Neural cell (in vitro differentiated cells): ENCODE measurements at regions not wholly inside any gene's neighbourhood (a gene's known extent, or its start where the extent isn't known, plus 50 kb on each side); places are given as distances from the start of the nearest gene placed in this dataset.

Experiments
- H2AFZ ChIP-seq: fragments of 200-600, 300-800 bp; sonication (generic), shearing (Covaris generic); 2 replicates; pipeline ENCODE4 v1.6.0; 2014; ENCODE audit warnings: low read depth, mild to moderate bottlenecking, antibody characterized with exemption, low read length, moderate library complexity
- H3F3A ChIP-seq: fragments of 200-600 bp; shearing (Covaris generic); 2 replicates; pipeline ENCODE4 v1.6.1; 2016; ENCODE audit warnings: mild to moderate bottlenecking, moderate library complexity, mixed read lengths, antibody characterized with exemption, low read length; ENCODE audit not compliant: insufficient read depth, poor library complexity, severe bottlenecking
- H3K27ac ChIP-seq: fragments of 200-600, 300-800 bp; sonication (generic), shearing (Covaris generic); 2 replicates; pipeline ENCODE4 v1.5.1; 2014; ENCODE audit warnings: mild to moderate bottlenecking, low read length, moderate library complexity
- H3K27me3 ChIP-seq: fragments of 300-800, 200-600 bp; sonication (generic), shearing (Covaris generic); 2 replicates; pipeline ENCODE4 v1.6.0; 2014; ENCODE audit warnings: mild to moderate bottlenecking, low read depth, low read length, moderate library complexity; ENCODE audit not compliant: insufficient read depth
- H3K36me3 ChIP-seq: fragments of 300-800, 200-600 bp; sonication (generic), shearing (Covaris generic); 2 replicates; pipeline ENCODE4 v1.5.1; 2014; ENCODE audit warnings: mild to moderate bottlenecking, antibody characterized with exemption, low read length, moderate library complexity; ENCODE audit not compliant: insufficient read depth
- H3K4me2 ChIP-seq: fragments of 300-800, 200-600 bp; sonication (generic), shearing (Covaris generic); 2 replicates; pipeline ENCODE4 v1.6.0; 2014; ENCODE audit warnings: mild to moderate bottlenecking, low read length
- H3K4me3 ChIP-seq: fragments of 300-800, 200-600 bp; sonication (generic), shearing (Covaris generic); 2 replicates; pipeline ENCODE4 v1.5.1; 2014; ENCODE audit warnings: mild to moderate bottlenecking, low read length, moderate library complexity
- H3K79me2 ChIP-seq: fragments of 200-600 bp; shearing (Covaris generic); replicated peaks from 2 replicates; pipeline ENCODE4 v1.6.0; 2014; ENCODE audit warnings: mild to moderate bottlenecking, low read length, moderate library complexity; ENCODE audit not compliant: insufficient read depth
- H3K9ac ChIP-seq: fragments of 300-800, 200-600 bp; sonication (generic), shearing (Covaris generic); 2 replicates; pipeline ENCODE4 v1.6.1; 2016; ENCODE audit warnings: mild to moderate bottlenecking, low read length, mixed read lengths
- H3K9me2 ChIP-seq: fragments of 200-600 bp; shearing (Covaris generic); 2 replicates; pipeline ENCODE4 v1.6.1; 2016; ENCODE audit warnings: mild to moderate bottlenecking, low read length, mixed read lengths; ENCODE audit not compliant: insufficient read depth
- H3K9me3 ChIP-seq: fragments of 200-600, 300-800 bp; sonication (generic), shearing (Covaris generic); 2 replicates; pipeline ENCODE4 v1.6.1; 2016; ENCODE audit warnings: mild to moderate bottlenecking, mixed run types, low read length, moderate library complexity, mixed read lengths
- H4K20me1 ChIP-seq: fragments of 200-600 bp; shearing (Covaris generic); 2 replicates; pipeline ENCODE4 v1.6.1; 2016; ENCODE audit warnings: mild to moderate bottlenecking, mixed run types; ENCODE audit not compliant: insufficient read depth
- EP300 ChIP-seq: fragments of 450-650 bp; conservative IDR thresholded peaks from 2 replicates; pipeline ENCODE4 v1.6.1; 2014; ENCODE audit warnings: antibody characterized with exemption, mild to moderate bottlenecking, moderate library complexity; ENCODE audit not compliant: poor library complexity, severe bottlenecking
- EZH2 ChIP-seq: fragments of 200-600, 300-800 bp; shearing (Covaris generic), sonication (generic); IDR thresholded peaks from 2 replicates; pipeline ENCODE4 v1.6.1; 2014; ENCODE audit warnings: antibody characterized with exemption, low read length, borderline replicate concordance, mild to moderate bottlenecking; ENCODE audit not compliant: insufficient read depth, poor library complexity, severe bottlenecking
- MXI1 ChIP-seq: fragments of 450-650 bp; conservative IDR thresholded peaks from 2 replicates; pipeline ENCODE4 v1.6.1; 2014; ENCODE audit warnings: antibody characterized with exemption, mild to moderate bottlenecking; ENCODE audit not compliant: poor library complexity, severe bottlenecking
- POLR2AphosphoS5 ChIP-seq: IDR thresholded peaks from 2 replicates; pipeline ENCODE4 v1.6.1; 2012
- RAD21 ChIP-seq: fragments of 450-650 bp; conservative IDR thresholded peaks from 2 replicates; pipeline ENCODE4 v1.6.1; 2014; ENCODE audit warnings: antibody characterized with exemption, mild to moderate bottlenecking, moderate library complexity
- SMC3 ChIP-seq: fragments of 450-650 bp; conservative IDR thresholded peaks from 2 replicates; pipeline ENCODE4 v1.6.1; 2014; ENCODE audit warnings: antibody characterized with exemption, mild to moderate bottlenecking, moderate library complexity; ENCODE audit not compliant: poor library complexity
- TAF1 ChIP-seq: IDR thresholded peaks from 2 replicates; pipeline ENCODE4 v1.6.1; 2012; ENCODE audit warnings: low read depth
- TF ChIP-seq, protein P1 (sequence below): IDR thresholded peaks from 2 replicates; pipeline ENCODE4 v1.6.1; 2012; ENCODE audit warnings: borderline replicate concordance
- TF ChIP-seq, protein P2 (sequence below): fragments of 450-650 bp; IDR thresholded peaks from 2 replicates; pipeline ENCODE4 v1.5.1; 2014; ENCODE audit warnings: antibody characterized with exemption, mild to moderate bottlenecking, moderate library complexity; ENCODE audit not compliant: poor library complexity, severe bottlenecking

DNA sequence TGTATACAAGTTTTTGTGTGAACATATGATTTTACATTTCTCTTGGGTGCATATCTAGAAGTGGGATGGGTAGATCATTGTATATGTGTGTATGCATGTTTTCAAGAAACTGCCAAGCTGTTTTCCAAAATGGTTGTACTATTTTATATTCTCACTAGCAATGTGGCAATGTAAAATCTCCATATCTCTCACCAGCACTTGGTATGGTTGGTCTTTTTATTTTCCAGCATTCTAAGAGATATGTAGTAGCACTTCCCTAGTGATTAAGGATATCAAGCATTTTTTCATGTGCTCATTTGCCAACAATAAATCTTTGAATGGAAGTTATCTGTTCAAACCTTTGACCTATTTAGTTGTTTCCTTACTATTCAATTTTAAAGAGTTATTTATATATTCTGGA, 310.7 kb downstream of the ZNF326 start:
- H3K4me3 ChIP-seq = no peak overlapping the region

DNA sequence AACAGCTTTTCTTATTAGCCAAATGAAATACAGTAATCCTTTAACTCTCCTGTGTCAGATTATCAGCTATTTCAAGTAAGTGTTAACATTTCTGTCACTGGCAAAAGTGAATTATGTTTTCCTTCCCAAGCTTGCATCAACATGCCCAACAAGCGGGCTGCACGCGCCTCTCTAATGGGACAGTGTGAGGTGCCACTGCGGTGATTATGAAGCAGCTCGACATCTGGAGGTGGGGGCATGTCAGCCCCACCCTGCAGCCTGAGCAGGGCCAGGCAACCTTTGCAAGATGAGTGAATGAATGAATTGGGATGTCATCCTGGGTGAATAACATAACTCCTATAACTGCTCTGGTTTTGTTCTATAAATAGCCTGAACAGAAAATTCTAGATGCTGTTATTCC, 301.4 kb downstream of the ZNF326 start:
- Histone ChIP-seq H3K9me3 (no peaks in the 10 kb centered on the region), H3K9me2 (no peaks in the 10 kb centered on the region), H3F3A (no peaks in the 10 kb centered on the region), H3K27me3 (no peaks in the 10 kb centered on the region), H3K4me2 (no peak overlapping the region), H3K79me2 (no peaks in the 10 kb centered on the region), H3K4me3 (no peak overlapping the region), H4K20me1 (no peaks in the 10 kb centered on the region), H3K36me3 (no peaks in the 10 kb centered on the region), H3K27ac (no peak overlapping the region), H3K9ac (no peak overlapping the region), H2AFZ (no peak overlapping the region)
- TF ChIP-seq RAD21 (no peak), MXI1 (no peak), POLR2AphosphoS5 (no peak), EP300 (no peak), EZH2 (no peak), SMC3 (no peak), TAF1 (no peak)
- TF ChIP-seq, protein P1, sequence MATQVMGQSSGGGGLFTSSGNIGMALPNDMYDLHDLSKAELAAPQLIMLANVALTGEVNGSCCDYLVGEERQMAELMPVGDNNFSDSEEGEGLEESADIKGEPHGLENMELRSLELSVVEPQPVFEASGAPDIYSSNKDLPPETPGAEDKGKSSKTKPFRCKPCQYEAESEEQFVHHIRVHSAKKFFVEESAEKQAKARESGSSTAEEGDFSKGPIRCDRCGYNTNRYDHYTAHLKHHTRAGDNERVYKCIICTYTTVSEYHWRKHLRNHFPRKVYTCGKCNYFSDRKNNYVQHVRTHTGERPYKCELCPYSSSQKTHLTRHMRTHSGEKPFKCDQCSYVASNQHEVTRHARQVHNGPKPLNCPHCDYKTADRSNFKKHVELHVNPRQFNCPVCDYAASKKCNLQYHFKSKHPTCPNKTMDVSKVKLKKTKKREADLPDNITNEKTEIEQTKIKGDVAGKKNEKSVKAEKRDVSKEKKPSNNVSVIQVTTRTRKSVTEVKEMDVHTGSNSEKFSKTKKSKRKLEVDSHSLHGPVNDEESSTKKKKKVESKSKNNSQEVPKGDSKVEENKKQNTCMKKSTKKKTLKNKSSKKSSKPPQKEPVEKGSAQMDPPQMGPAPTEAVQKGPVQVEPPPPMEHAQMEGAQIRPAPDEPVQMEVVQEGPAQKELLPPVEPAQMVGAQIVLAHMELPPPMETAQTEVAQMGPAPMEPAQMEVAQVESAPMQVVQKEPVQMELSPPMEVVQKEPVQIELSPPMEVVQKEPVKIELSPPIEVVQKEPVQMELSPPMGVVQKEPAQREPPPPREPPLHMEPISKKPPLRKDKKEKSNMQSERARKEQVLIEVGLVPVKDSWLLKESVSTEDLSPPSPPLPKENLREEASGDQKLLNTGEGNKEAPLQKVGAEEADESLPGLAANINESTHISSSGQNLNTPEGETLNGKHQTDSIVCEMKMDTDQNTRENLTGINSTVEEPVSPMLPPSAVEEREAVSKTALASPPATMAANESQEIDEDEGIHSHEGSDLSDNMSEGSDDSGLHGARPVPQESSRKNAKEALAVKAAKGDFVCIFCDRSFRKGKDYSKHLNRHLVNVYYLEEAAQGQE = no peak
- TF ChIP-seq, protein P2, sequence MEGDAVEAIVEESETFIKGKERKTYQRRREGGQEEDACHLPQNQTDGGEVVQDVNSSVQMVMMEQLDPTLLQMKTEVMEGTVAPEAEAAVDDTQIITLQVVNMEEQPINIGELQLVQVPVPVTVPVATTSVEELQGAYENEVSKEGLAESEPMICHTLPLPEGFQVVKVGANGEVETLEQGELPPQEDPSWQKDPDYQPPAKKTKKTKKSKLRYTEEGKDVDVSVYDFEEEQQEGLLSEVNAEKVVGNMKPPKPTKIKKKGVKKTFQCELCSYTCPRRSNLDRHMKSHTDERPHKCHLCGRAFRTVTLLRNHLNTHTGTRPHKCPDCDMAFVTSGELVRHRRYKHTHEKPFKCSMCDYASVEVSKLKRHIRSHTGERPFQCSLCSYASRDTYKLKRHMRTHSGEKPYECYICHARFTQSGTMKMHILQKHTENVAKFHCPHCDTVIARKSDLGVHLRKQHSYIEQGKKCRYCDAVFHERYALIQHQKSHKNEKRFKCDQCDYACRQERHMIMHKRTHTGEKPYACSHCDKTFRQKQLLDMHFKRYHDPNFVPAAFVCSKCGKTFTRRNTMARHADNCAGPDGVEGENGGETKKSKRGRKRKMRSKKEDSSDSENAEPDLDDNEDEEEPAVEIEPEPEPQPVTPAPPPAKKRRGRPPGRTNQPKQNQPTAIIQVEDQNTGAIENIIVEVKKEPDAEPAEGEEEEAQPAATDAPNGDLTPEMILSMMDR = no peak

More for the DNA sequence above, 310.7 kb downstream of the ZNF326 start:
- H2AFZ ChIP-seq = no peak overlapping the region
- no peak for TF ChIP-seq RAD21
- no peak for TF ChIP-seq POLR2AphosphoS5
- TF ChIP-seq EZH2 = no peak
- TF ChIP-seq MXI1 = no peak
- TF ChIP-seq, protein P2 = no peak
- TF ChIP-seq EP300 = no peak
- TF ChIP-seq, protein P1 = no peak
- no peak for TF ChIP-seq SMC3
- no peak for TF ChIP-seq TAF1
- no peaks in the 10 kb centered on the region for H3K9me3 ChIP-seq
- no peak overlapping the region for H3K9ac ChIP-seq
- H3K79me2 ChIP-seq = no peaks in the 10 kb centered on the region
- H3F3A ChIP-seq = no peaks in the 10 kb centered on the region
- no peak overlapping the region for H3K27ac ChIP-seq
- H3K9me2 ChIP-seq = no peaks in the 10 kb centered on the region
- H3K27me3 ChIP-seq = no peaks in the 10 kb centered on the region
- no peak overlapping the region for H3K4me2 ChIP-seq
- no peaks in the 10 kb centered on the region for H4K20me1 ChIP-seq
- no peaks in the 10 kb centered on the region for H3K36me3 ChIP-seq
